ENCODE measurements at regions not wholly inside any gene's neighbourhood (a gene's known extent, or its start where the extent isn't known, plus 50 kb on each side); places are given as distances from the start of the nearest gene placed in this dataset.
"Not testable (repeated sequence)": the region's sequence is repeated elsewhere in the genome, so short reads cannot be mapped to it uniquely, and the experiment has no call there.

DNA sequence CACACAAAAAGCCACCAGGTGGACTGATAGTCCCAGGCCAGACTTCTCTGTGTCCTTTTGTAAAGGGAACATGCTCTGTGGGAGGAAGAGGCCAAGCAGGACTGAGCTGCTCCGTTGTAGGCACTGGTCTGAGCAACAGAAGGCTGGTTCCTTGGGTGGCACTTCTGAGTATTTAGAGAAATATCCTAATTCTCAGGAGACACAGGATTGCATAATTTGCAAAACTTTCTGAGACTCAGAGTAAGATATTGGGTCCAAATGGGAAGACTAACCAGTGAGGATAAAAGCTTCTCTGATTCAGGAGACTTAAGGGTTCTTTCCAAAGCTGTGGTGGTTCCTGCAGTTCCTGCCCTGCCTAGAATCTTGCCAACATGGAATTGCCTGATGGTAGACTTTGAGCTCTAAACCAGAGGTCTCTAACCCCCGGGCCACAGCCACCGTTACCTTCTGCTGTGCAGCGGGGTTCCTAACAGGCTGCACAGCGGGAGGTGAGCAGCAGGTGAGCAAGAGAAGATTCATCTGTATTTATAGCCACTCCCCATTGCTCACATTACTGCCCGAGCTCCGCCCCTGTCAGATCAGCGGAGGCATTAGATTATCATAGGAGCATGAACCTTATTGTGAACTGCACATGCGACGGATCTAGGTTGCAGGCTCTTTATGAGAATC, 107.0 kb downstream of the OLIG3 start:
- POLR2A ChIA-PET, result no interaction called here
- DNase-seq (ENCODE audit: extremely low spot score), result no peak
- CTCF ChIA-PET, result no interaction called here
- no peak for TF ChIP-seq HDGF (IDR thresholded peaks at IDR 0.05; ENCODE audit: borderline replicate concordance)
- TF ChIP-seq ZNF384 (IDR thresholded peaks at IDR 0.05), result no peak
- no peak for TF ChIP-seq L3MBTL2 (conservative IDR thresholded peaks at IDR 0.05)

GRCh38 chr6:137383287-137383686, 110.9 kb downstream of the OLIG3 start:
- POLR2A ChIA-PET, result interaction anchor here (0.7 kb wide), 1 partner anchor 315 kb away, joined by 4 read pairs; no protein-coding TSS in a partner anchor
- CTCF ChIA-PET, result interaction anchor here (0.7 kb wide), 1 partner anchor 426 kb away, joined by 3 read pairs; no protein-coding TSS in a partner anchor
- DNase-seq (ENCODE audit: extremely low spot score), result not testable (repeated sequence)

DNA sequence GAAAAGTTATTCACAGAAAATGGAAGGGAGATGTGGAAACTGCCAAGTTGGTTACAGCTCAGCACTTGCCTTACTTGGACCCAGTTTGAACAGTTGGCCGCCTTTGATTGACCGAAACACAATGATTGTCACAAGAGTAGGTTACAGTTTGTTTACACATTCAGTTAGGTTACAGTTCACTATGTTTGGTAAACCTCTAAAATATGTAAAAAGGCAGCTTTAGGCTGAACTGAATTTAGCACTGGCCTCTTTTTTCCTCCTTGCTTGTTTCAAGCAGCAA, 116.2 kb downstream of the OLIG3 start:
- ChIA-PET CTCF (no interaction called here), POLR2A (no interaction called here)
- no peak for DNase-seq (ENCODE audit: extremely low spot score)
- TF ChIP-seq SP1 (IDR thresholded peaks at IDR 0.05), result no peak
- TF ChIP-seq FOXA1 (IDR thresholded peaks at IDR 0.05), result no peak
- no peak for TF ChIP-seq LEF1 (IDR thresholded peaks at IDR 0.05; ENCODE audit: borderline replicate concordance)
- TF ChIP-seq ARNT (IDR thresholded peaks at IDR 0.05), result no peak
- TF ChIP-seq HDGF (IDR thresholded peaks at IDR 0.05; ENCODE audit: borderline replicate concordance), result no peak
- no peak for TF ChIP-seq FOXM1 (IDR thresholded peaks at IDR 0.05; ENCODE audit: borderline replicate concordance)
- TF ChIP-seq ZNF384 (IDR thresholded peaks at IDR 0.05), result no peak
- TF ChIP-seq NFRKB (IDR thresholded peaks at IDR 0.05), result no peak
- no peak for TF ChIP-seq PKNOX1 (IDR thresholded peaks at IDR 0.05)
- no peak for TF ChIP-seq ELF4 (IDR thresholded peaks at IDR 0.05)
- no peak for TF ChIP-seq L3MBTL2 (conservative IDR thresholded peaks at IDR 0.05)
- TF ChIP-seq BHLHE40 (IDR thresholded peaks at IDR 0.05; ENCODE audit: borderline replicate concordance), result no peak
- TF ChIP-seq FOXK2 (IDR thresholded peaks at IDR 0.05), result no peak
- TF ChIP-seq SUZ12 (IDR thresholded peaks at IDR 0.05), result no peak
- TF ChIP-seq CTBP1 (IDR thresholded peaks at IDR 0.05; ENCODE audit: borderline replicate concordance), result no peak
- no peak for TF ChIP-seq TARDBP (IDR thresholded peaks at IDR 0.05)

GRCh38 chr6:137373296-137373695, 120.9 kb downstream of the OLIG3 start:
- TF ChIP-seq ELF4 (IDR thresholded peaks at IDR 0.05) (no peak), FOXK2 (IDR thresholded peaks at IDR 0.05) (no peak), TARDBP (IDR thresholded peaks at IDR 0.05) (no peak), L3MBTL2 (conservative IDR thresholded peaks at IDR 0.05) (no peak), NFRKB (IDR thresholded peaks at IDR 0.05) (no peak), HDGF (IDR thresholded peaks at IDR 0.05; ENCODE audit: borderline replicate concordance) (no peak), PKNOX1 (IDR thresholded peaks at IDR 0.05) (no peak), SP1 (IDR thresholded peaks at IDR 0.05) (no peak)
- ChIA-PET POLR2A (no interaction called here), CTCF (no interaction called here)
- DNase-seq (ENCODE audit: extremely low spot score), result no peak

DNA sequence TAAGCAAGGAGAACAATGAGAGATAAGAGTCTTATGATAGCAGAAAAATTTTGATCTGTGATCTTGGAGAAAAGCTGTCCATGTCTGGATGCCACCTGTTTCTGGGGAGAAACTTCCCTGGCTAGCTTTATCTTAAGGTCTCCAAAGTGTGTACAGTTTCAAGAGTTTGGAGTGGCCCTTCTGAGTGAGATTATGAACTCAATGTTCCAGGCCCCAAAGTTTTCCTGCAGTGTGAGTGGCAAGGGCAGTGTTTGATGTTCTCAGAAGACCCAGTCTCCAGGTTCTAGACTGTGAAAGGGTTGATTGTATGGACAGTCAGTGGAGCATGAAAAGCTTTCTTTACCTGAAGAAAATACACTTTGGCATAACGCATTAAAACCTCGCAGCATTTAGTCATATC, 121.7 kb downstream of the OLIG3 start:
- POLR2A ChIA-PET, result no interaction called here
- CTCF ChIA-PET, result no interaction called here
- no peak for DNase-seq (ENCODE audit: extremely low spot score)
- TF ChIP-seq BHLHE40 (IDR thresholded peaks at IDR 0.05; ENCODE audit: borderline replicate concordance) (no peak), ELF4 (IDR thresholded peaks at IDR 0.05) (no peak)

- TF ChIP-seq FOXK2 (IDR thresholded peaks at IDR 0.05), result no peak
- TF ChIP-seq SUZ12 (IDR thresholded peaks at IDR 0.05), result no peak
- DNase-seq (ENCODE audit: extremely low spot score), result no peak
- ChIA-PET POLR2A (no interaction called here), CTCF (no interaction called here)
Observed at GRCh38 chr6:137371634-137372016, 122.6 kb downstream of the OLIG3 start.

- peak; percentile 41; the same call in 1 of the 2 replicates for TF ChIP-seq L3MBTL2 (conservative IDR thresholded peaks at IDR 0.05)
- TF ChIP-seq HDGF (IDR thresholded peaks at IDR 0.05; ENCODE audit: borderline replicate concordance), result no peak
- CTCF ChIA-PET, result no interaction called here
- no peak for DNase-seq (ENCODE audit: extremely low spot score)
- POLR2A ChIA-PET, result no interaction called here
Observed at GRCh38 chr6:137370871-137371633, 123.1 kb downstream of the OLIG3 start.

DNA sequence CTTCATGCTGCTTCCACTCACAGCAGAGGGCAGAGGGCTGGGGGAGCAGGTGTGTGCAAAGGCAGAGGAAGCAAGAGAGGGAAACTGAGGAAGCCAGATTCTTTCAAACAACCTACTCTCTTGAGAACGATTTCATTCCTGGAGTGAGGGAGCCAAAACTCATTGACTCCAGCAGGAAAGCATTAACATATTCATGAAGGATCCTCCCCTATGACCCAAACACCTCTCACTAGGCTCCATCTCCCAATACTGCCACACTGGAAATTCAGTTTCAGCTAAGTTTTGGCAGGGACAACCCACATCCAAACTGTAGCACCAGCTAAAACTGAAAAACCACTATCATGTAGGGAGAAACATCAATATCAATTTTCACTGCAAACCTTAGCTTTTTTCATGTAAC, 125.1 kb downstream of the OLIG3 start:
- CTCF ChIA-PET, result no interaction called here
- no peak for DNase-seq (ENCODE audit: extremely low spot score)
- POLR2A ChIA-PET, result no interaction called here
- TF ChIP-seq SP1 (IDR thresholded peaks at IDR 0.05) (no peak), FOXA1 (IDR thresholded peaks at IDR 0.05) (no peak), ELF4 (IDR thresholded peaks at IDR 0.05) (no peak), LEF1 (IDR thresholded peaks at IDR 0.05; ENCODE audit: borderline replicate concordance) (no peak), SUZ12 (IDR thresholded peaks at IDR 0.05) (no peak)

Measured in HEK293T (cell line).